Transverse colon (tissue), 4 donors: ENCODE measurements at regions not wholly inside any gene's neighbourhood (a gene's known extent, or its start where the extent isn't known, plus 50 kb on each side); places are given as distances from the start of the nearest gene placed in this dataset.

Source experiments
- DNase-seq: peaks from one replicate; pipeline ENCODE4 v3.0.0-alpha.2; 2019
- H3K27ac ChIP-seq, 4 donors: fragments of 200-600 bp; sonication (generic); 2 replicates each; pipeline ENCODE4 v1.5.1; 2016 to 2018; ENCODE audit warnings: inconsistent platforms in 4 of 4
- H3K27me3 ChIP-seq: fragments of 200-600 bp; sonication (generic); 2 replicates; pipeline ENCODE4 v1.5.1; 2017; ENCODE audit warnings: inconsistent platforms
- H3K36me3 ChIP-seq, 4 donors: fragments of 200-600 bp; sonication (generic); 2 replicates each; pipeline ENCODE4 v1.5.1; 2017 to 2019; ENCODE audit warnings: inconsistent platforms in 4 of 4
- H3K4me1 ChIP-seq, 4 donors: fragments of 200-600 bp; sonication (generic); 2 replicates each; pipeline ENCODE4 v1.5.1; 2017 to 2020; ENCODE audit warnings: inconsistent platforms in 4 of 4
- H3K4me3 ChIP-seq, 4 donors: fragments of 200-600 bp; sonication (generic); 1 replicate in 1 of 4; 2 replicates in 3 of 4; pipeline versions ENCODE4 v1.5.1 to v1.6.1; 2017 to 2019; ENCODE audit warnings: inconsistent platforms in 4 of 4
- H3K9me3 ChIP-seq, 2 donors: fragments of 200-600 bp; sonication (generic); 2 replicates each; pipeline ENCODE4 v1.5.1; 2017 to 2019; ENCODE audit warnings: inconsistent platforms in 2 of 2
- EP300 ChIP-seq: sonication (generic); formaldehyde crosslinking; IDR thresholded peaks from one replicate; pipeline ENCODE4 v1.6.1; 2017; ENCODE audit warnings: antibody characterized with exemption, low read depth
- POLR2A ChIP-seq: fragments of 450-650 bp; IDR thresholded peaks from one replicate; pipeline ENCODE4 v1.6.1; 2016; ENCODE audit warnings: antibody characterized with exemption, mild to moderate bottlenecking, moderate library complexity
- POLR2AphosphoS5 ChIP-seq, 3 donors: sonication (generic); formaldehyde crosslinking; IDR thresholded peaks; one replicate each; pipeline ENCODE4 v1.6.1; 2016; ENCODE audit warnings: antibody characterized with exemption in 3 of 3
- WGBS, 2 donors: methylation state at CpG; one replicate each; pipeline ENCODE4 v1.1.5; 2018; ENCODE audit warnings: low coverage in 1 of 2; 5-methylcytosine and 5-hydroxymethylcytosine counted together
- in situ Hi-C, 4 donors: fragments of 200-750 bp; cut with MboI; loops; one replicate each; pipeline versions ENCODE4 v1.15.0 to v1.15.1; 2017; ENCODE audit warnings: low sequenced_read_pairs in 3 of 4, low pct_ligation_motif_present in 1 of 4, low pct_unique_long_range_greater_than_20kb in 1 of 4
- intact Hi-C: fragments of 100-400 bp; cut with DNase I; formaldehyde crosslinking; loops from one replicate; pipeline ENCODE4 v1.15.1; 2023; ENCODE audit warnings: low total_unique reads
- TF ChIP-seq, protein P1 (sequence below), 5 experiments: fragments of 200-600 bp in 3 of 5; fragments of 450-650 bp in 2 of 5; sonication (generic) in 3 of 5; IDR thresholded peaks; 1 replicate in 2 of 5; 2 replicates in 3 of 5; pipeline ENCODE4 v1.5.1; 2016 to 2017; ENCODE audit warnings: antibody characterized with exemption in 5 of 5, inconsistent platforms in 3 of 5, mild to moderate bottlenecking in 2 of 5, moderate library complexity in 1 of 5

DNA sequence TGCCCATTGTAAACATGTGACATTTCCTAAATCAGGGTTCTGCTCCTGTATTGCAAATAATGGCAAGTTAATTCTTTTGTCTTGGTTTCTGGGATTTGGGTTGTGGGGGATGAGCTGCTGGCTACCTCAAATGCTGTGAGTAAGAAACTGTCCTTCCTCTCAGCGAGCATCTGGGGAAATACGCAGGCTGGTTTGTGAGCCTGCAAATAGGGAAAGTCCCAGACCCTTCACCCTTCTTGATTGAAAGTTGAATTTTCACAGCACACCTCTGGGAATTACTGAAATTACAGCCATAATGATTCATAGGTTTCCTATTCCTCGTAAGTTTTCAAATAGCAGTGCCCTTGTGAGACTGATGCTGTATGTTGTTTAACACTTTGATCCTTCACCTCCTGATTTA, 138.1 kb downstream of the TBXT start:
- no peak for DNase-seq
- no peaks in the 10 kb centered on the region for H3K9me3 ChIP-seq
- intact Hi-C loops: no loop called here
- TF ChIP-seq, protein P1, sequence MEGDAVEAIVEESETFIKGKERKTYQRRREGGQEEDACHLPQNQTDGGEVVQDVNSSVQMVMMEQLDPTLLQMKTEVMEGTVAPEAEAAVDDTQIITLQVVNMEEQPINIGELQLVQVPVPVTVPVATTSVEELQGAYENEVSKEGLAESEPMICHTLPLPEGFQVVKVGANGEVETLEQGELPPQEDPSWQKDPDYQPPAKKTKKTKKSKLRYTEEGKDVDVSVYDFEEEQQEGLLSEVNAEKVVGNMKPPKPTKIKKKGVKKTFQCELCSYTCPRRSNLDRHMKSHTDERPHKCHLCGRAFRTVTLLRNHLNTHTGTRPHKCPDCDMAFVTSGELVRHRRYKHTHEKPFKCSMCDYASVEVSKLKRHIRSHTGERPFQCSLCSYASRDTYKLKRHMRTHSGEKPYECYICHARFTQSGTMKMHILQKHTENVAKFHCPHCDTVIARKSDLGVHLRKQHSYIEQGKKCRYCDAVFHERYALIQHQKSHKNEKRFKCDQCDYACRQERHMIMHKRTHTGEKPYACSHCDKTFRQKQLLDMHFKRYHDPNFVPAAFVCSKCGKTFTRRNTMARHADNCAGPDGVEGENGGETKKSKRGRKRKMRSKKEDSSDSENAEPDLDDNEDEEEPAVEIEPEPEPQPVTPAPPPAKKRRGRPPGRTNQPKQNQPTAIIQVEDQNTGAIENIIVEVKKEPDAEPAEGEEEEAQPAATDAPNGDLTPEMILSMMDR (IDR thresholded peaks at IDR 0.05): no peak
- TF ChIP-seq POLR2AphosphoS5 (IDR thresholded peaks at IDR 0.05) (no peak), EP300 (no peak), POLR2A (no peak)
- no peak overlapping the region for H3K4me3 ChIP-seq
- H3K4me1 ChIP-seq: no peaks in the 10 kb centered on the region
- 48 to 67% methylated on average over 2 to 3 of the region's 3 CpGs for WGBS, 2 donors
- in situ Hi-C loops: no loop called here
- H3K36me3 ChIP-seq: no peaks in the 10 kb centered on the region
- H3K27ac ChIP-seq: no peak overlapping the region
- H3K27me3 ChIP-seq: no peaks in the 10 kb centered on the region

DNA sequence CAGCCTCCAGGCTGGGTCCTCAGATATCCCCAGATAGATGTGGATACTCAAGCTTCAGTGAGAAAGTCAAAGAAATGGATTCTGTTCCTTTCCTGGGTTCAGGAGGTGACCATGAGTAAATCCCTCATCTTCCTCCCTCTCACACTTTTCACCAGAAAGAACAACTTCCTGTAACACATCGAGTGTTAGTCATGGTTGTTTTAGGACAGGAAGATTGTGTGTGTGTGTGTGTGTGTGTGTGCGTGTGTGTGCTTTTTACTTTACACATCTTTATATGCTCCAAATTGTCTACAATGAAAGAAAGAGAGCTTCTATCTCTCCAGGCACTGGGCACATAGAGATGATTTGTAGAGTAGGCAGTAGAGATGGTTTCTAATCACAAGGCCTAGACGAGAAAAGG, 139.9 kb downstream of the TBXT start:
- Histone ChIP-seq H3K27me3 (no peaks in the 10 kb centered on the region), H3K27ac (no peak overlapping the region), H3K4me3 (no peak overlapping the region), H3K36me3 (no peaks in the 10 kb centered on the region), H3K4me1 (no peaks in the 10 kb centered on the region), H3K9me3 (no peaks in the 10 kb centered on the region)
- in situ Hi-C loops (no loop called here), intact Hi-C loops (no loop called here)
- TF ChIP-seq, protein P1 (IDR thresholded peaks at IDR 0.05): no peak
- TF ChIP-seq EP300 (no peak), POLR2A (no peak), POLR2AphosphoS5 (IDR thresholded peaks at IDR 0.05) (no peak)
- 60 to 74% methylated on average over 3 of the region's 3 CpGs for WGBS, 2 donors
- no peak for DNase-seq

- TF ChIP-seq EP300 (no peak), POLR2AphosphoS5 (IDR thresholded peaks at IDR 0.05) (no peak), POLR2A (no peak)
- TF ChIP-seq, protein P1 (IDR thresholded peaks at IDR 0.05): no peak
- no peaks in the 10 kb centered on the region for H3K4me1 ChIP-seq
- in situ Hi-C loops: no loop called here
- H3K4me3 ChIP-seq: no peak overlapping the region
- no peak overlapping the region for H3K27ac ChIP-seq
- no peaks in the 10 kb centered on the region for H3K27me3 ChIP-seq
- no peak for DNase-seq
- intact Hi-C loops: no loop called here
- no peaks in the 10 kb centered on the region for H3K9me3 ChIP-seq
- H3K36me3 ChIP-seq: no peaks in the 10 kb centered on the region
- 69% methylated on average over 5 of the region's 8 CpGs; no CpG with 5 or more reads in 1 of the 2 donors for WGBS, 2 donors
Observed at GRCh38 chr6:166026586-166027126, 141.0 kb downstream of the TBXT start.

GRCh38 chr6:166025149-166025898, 142.3 kb downstream of the TBXT start:
- TF ChIP-seq, protein P1 (IDR thresholded peaks at IDR 0.05): no peak
- TF ChIP-seq EP300 (no peak), POLR2A (no peak), POLR2AphosphoS5 (IDR thresholded peaks at IDR 0.05) (no peak)
- no peak for DNase-seq
- H3K4me1 ChIP-seq: no peaks in the 10 kb centered on the region
- H3K36me3 ChIP-seq: no peaks in the 10 kb centered on the region
- no peak overlapping the region for H3K27ac ChIP-seq
- in situ Hi-C loops: no loop called here
- H3K9me3 ChIP-seq: no peaks in the 10 kb centered on the region
- no peaks in the 10 kb centered on the region for H3K27me3 ChIP-seq
- H3K4me3 ChIP-seq: no peak overlapping the region
- WGBS, 2 donors: 64 to 72% methylated on average over 5 to 8 of the region's 8 CpGs
- intact Hi-C loops: no loop called here
